SK-N-SH (cell line): ENCODE measurements at regions not wholly inside any gene's neighbourhood (a gene's known extent, or its start where the extent isn't known, plus 50 kb on each side); places are given as distances from the start of the nearest gene placed in this dataset.
"Not testable (repeated sequence)": the region's sequence is repeated elsewhere in the genome, so short reads cannot be mapped to it uniquely, and the experiment has no call there.

Experiments
- CTCF ChIA-PET: fragments of 300-600, 350-600 bp; formaldehyde crosslinking; extraction: SDS; loops from one replicate; lab custom pipeline; 2021; lab: Yijun Ruan, JAX
- POLR2A ChIA-PET: fragments of 350-600 bp; sonication (Branson Sonifier 250); formaldehyde crosslinking; extraction: SDS; loops from one replicate; lab custom pipeline; 2020; ENCODE audit warnings: antibody characterized with exemption, inconsistent platforms; lab: Yijun Ruan, JAX
- DNase-seq: peaks from one replicate; pipeline ENCODE4 v3.0.0; 2012
- H2AFZ ChIP-seq: fragments of 200-600 bp; sonication (generic); 2 replicates; pipeline ENCODE4 v1.8.1; 2016; ENCODE audit warnings: antibody characterized with exemption, mild to moderate bottlenecking, low read depth
- H3F3A ChIP-seq: fragments of 200-600 bp; sonication (generic); replicated peaks from 2 replicates; pipeline ENCODE3; 2016; ENCODE audit warnings: antibody characterized with exemption, mild to moderate bottlenecking; ENCODE audit not compliant: insufficient read depth
- H3K27ac ChIP-seq, 2 experiments: fragments of 200-500 bp in 1 of 2; fragments of 200-600 bp in 1 of 2; sonication (Bioruptor generic) in 1 of 2; sonication (generic), shearing (Covaris generic) in 1 of 2; 2 replicates each; pipeline versions ENCODE4 v1.5.1 to v1.6.1; 2014 to 2016; ENCODE audit warnings: low read depth in 2 of 2, inconsistent platforms in 1 of 2, low read length in 1 of 2, mild to moderate bottlenecking in 1 of 2, mixed read lengths in 1 of 2
- H3K27me3 ChIP-seq: fragments of 200-600 bp; sonication (generic), shearing (Covaris generic); 2 replicates; pipeline ENCODE4 v1.6.1; 2016; ENCODE audit warnings: mixed run types; ENCODE audit not compliant: insufficient read depth
- H3K36me3 ChIP-seq, 2 experiments: fragments of 200-500 bp in 1 of 2; fragments of 200-600 bp in 1 of 2; sonication (Bioruptor generic) in 1 of 2; sonication (generic) in 1 of 2; replicated peaks in 1 of 2; 2 replicates each; pipeline versions ENCODE3 to v1.5.1; 2014 to 2016; ENCODE audit warnings: low read length in 1 of 2, mild to moderate bottlenecking in 1 of 2; ENCODE audit not compliant: insufficient read depth in 2 of 2, control insufficient read depth in 1 of 2
- H3K4me1 ChIP-seq, 2 experiments: fragments of 200-500 bp in 1 of 2; fragments of 200-600 bp in 1 of 2; sonication (Bioruptor generic) in 1 of 2; sonication (generic), shearing (Covaris generic) in 1 of 2; 2 replicates each; pipeline versions ENCODE4 v1.5.1 to v1.6.1; 2014 to 2016; ENCODE audit warnings: low read depth in 1 of 2, low read length in 1 of 2, mixed run types in 1 of 2; ENCODE audit not compliant: insufficient read depth in 2 of 2, control insufficient read depth in 1 of 2
- H3K4me2 ChIP-seq: fragments of 200-600 bp; sonication (generic), shearing (Covaris generic); 2 replicates; pipeline ENCODE4 v1.6.1; 2017; ENCODE audit warnings: mixed run types
- H3K4me3 ChIP-seq, 2 experiments: fragments of 200-500 bp in 1 of 2; fragments of 200-600 bp in 1 of 2; sonication (Bioruptor generic) in 1 of 2; sonication (generic), shearing (Covaris generic) in 1 of 2; 2 replicates each; pipeline versions ENCODE4 v1.5.1 to v1.8.1; 2014 to 2016; ENCODE audit warnings: low read depth in 2 of 2, inconsistent platforms in 1 of 2, low read length in 1 of 2, mild to moderate bottlenecking in 1 of 2, mixed read lengths in 1 of 2, moderate library complexity in 1 of 2
- H3K79me2 ChIP-seq: fragments of 200-600 bp; sonication (generic); 2 replicates; pipeline ENCODE4 v1.8.1; 2017; ENCODE audit warnings: mild to moderate bottlenecking; ENCODE audit not compliant: insufficient read depth
- H3K9ac ChIP-seq: fragments of 200-600 bp; sonication (generic); 2 replicates; pipeline ENCODE4 v1.6.1; 2017; ENCODE audit warnings: mixed run types
- H3K9me2 ChIP-seq: fragments of 200-600 bp; sonication (generic); 2 replicates; pipeline ENCODE4 v1.6.1; 2017; ENCODE audit warnings: mixed run types
- H3K9me3 ChIP-seq: fragments of 200-600 bp; sonication (generic); 2 replicates; pipeline ENCODE4 v1.6.1; 2017; ENCODE audit warnings: mixed run types, mild to moderate bottlenecking, moderate library complexity
- H4K20me1 ChIP-seq: fragments of 200-600 bp; sonication (generic); 2 replicates; pipeline ENCODE4 v1.6.1; 2017; ENCODE audit warnings: mild to moderate bottlenecking, mixed run types; ENCODE audit not compliant: insufficient read depth
- CTCF ChIP-seq: fragments of 200-600 bp; sonication (generic); IDR thresholded peaks from 2 replicates; pipeline ENCODE4 v1.6.1; 2017; ENCODE audit warnings: antibody characterized with exemption, mild to moderate bottlenecking, moderate library complexity
- ELF1 ChIP-seq: IDR thresholded peaks from 2 replicates; pipeline ENCODE4 v1.4.0; 2012
- JUND ChIP-seq: IDR thresholded peaks from 2 replicates; pipeline ENCODE4 v1.4.0; 2012
- MXI1 ChIP-seq: IDR thresholded peaks from 2 replicates; pipeline ENCODE4 v1.6.1; 2012; ENCODE audit warnings: mild to moderate bottlenecking, low read depth, low read length, improper control_type of control experiment
- RAD21 ChIP-seq: IDR thresholded peaks from 2 replicates; pipeline ENCODE4 v1.6.1; 2012; ENCODE audit warnings: mild to moderate bottlenecking, low read length
- SMC3 ChIP-seq: IDR thresholded peaks from 2 replicates; pipeline ENCODE4 v1.6.1; 2012; ENCODE audit warnings: low read depth, low read length, improper control_type of control experiment
- WGBS: methylation state at CpG from one replicate; pipeline ENCODE4 v1.1.6; 2017; ENCODE audit warnings: low lambda C conversion rate; 5-methylcytosine and 5-hydroxymethylcytosine counted together

GRCh38 chr10:108544500-108545120 is 1378.7 kb downstream of the XPNPEP1 start:
- DNase-seq, result peak; percentile 39
- CTCF ChIA-PET, result interaction anchor here (0.9 to 1.6 kb wide), 7 partner anchors 11 to 729 kb away, joined by 3 to 4 read pairs (median 3); no protein-coding TSS in a partner anchor
- Histone ChIP-seq H3K79me2 (no peaks in the 10 kb centered on the region), H2AFZ (no peak overlapping the region), H3K4me2 (no peak overlapping the region), H3K27me3 (no peaks in the 10 kb centered on the region), H3K36me3 (no peaks in the 10 kb centered on the region), H3K4me3 (no peak overlapping the region; a peak in 1 of 4 replicates), H3K9me2 (no peaks in the 10 kb centered on the region), H3K9ac (no peak overlapping the region), H4K20me1 (no peaks in the 10 kb centered on the region), H3F3A (no peaks in the 10 kb centered on the region), H3K4me1 (no peaks in the 10 kb centered on the region; a peak in 1 of 4 replicates)
- 43% methylated on average over 8 of the region's 10 CpGs for WGBS
- TF ChIP-seq CTCF (peak; percentile 87), SMC3 (peak; percentile 85), MXI1 (no peak), RAD21 (peak; percentile 91)
- TF ChIP-seq, all 33 proteins: peak for 3
- POLR2A ChIA-PET, result no interaction called here
- Histone ChIP-seq H3K27ac (no peak overlapping the region), H3K9me3 (no peaks in the 10 kb centered on the region)

GRCh38 chr10:108533551-108533950 is 1369.0 kb upstream of the SORCS1 start:
- H3K27ac ChIP-seq, DNase-seq, H3K4me3 ChIP-seq, H3K36me3 ChIP-seq, H3K27me3 ChIP-seq, POLR2A ChIA-PET, H3K4me2 ChIP-seq, H3K4me1 ChIP-seq, H3K79me2 ChIP-seq, H3K9ac ChIP-seq, H3F3A ChIP-seq, H4K20me1 ChIP-seq, H2AFZ ChIP-seq, H3K9me2 ChIP-seq, CTCF ChIA-PET: not testable (repeated sequence)
- H3K9me3 ChIP-seq, result peaks cover 13% of the 10 kb centered on the region; the same call in 1 of the 2 replicates
- WGBS, result 53% methylated on average over 6 of the region's 6 CpGs

- Histone ChIP-seq H3K9me3 (no peaks in the 10 kb centered on the region), H3K4me1 (no peaks in the 10 kb centered on the region; a peak in 1 of 4 replicates), H3K4me3 (no peak overlapping the region), H3K9me2 (no peaks in the 10 kb centered on the region), H3K27me3 (no peaks in the 10 kb centered on the region), H3K27ac (no peak overlapping the region; a peak in 1 of 4 replicates), H3F3A (no peaks in the 10 kb centered on the region), H2AFZ (no peak overlapping the region), H4K20me1 (no peaks in the 10 kb centered on the region), H3K79me2 (no peaks in the 10 kb centered on the region), H3K9ac (no peak overlapping the region), H3K4me2 (no peak overlapping the region), H3K36me3 (no peaks in the 10 kb centered on the region)
- TF ChIP-seq JUND (no peak), ELF1 (no peak)
- CTCF ChIA-PET, result no interaction called here
- POLR2A ChIA-PET, result no interaction called here
- DNase-seq, result no peak
- whole genome bisulfite sequencing, result 69% methylated on average over 4 of the region's 4 CpGs
These were observed 1358.7 kb upstream of the SORCS1 start for GRCh38 chr10:108523016-108523800.
